ENCODE measurements at regions not wholly inside any gene's neighbourhood (a gene's known extent, or its start where the extent isn't known, plus 50 kb on each side); places are given as distances from the start of the nearest gene placed in this dataset.

- no peak for DNase-seq (ENCODE audit: low spot score)
- intact Hi-C loops (cut with DNase I) = loop anchor here (10.0 kb wide), 1 partner anchor 52 kb away; the partner anchor contains the start of gene CXADR
Measured at GRCh38 chr21:17462276-17462981, 50.4 kb upstream of the CXADR start.

Small RNA genes in the stretch of these regions (microRNA-seq; reads per million reads assigned to microRNA genes)
- gene MIR125B2 (735 reads per million, percentile 83 among the genes with 10 or more reads in this experiment), gene MIR99A (48,206 reads per million, percentile 98 among the genes with 10 or more reads in this experiment), gene MIRLET7C (7,622 reads per million, percentile 94 among the genes with 10 or more reads in this experiment)
